HG03354 (cell line): ENCODE measurements at regions not wholly inside any gene's neighbourhood (a gene's known extent, or its start where the extent isn't known, plus 50 kb on each side); places are given as distances from the start of the nearest gene placed in this dataset.
"Not testable (repeated sequence)": the region's sequence is repeated elsewhere in the genome, so short reads cannot be mapped to it uniquely, and the experiment has no call there.

Source experiments
- ATAC-seq: cut with Tn5 transposase; IDR thresholded peaks from one replicate; pipeline ENCODE4 v1.9.1; 2021; ENCODE audit warnings: mild to moderate bottlenecking; ENCODE audit not compliant: unreplicated experiment, poor library complexity, severe bottlenecking

DNA sequence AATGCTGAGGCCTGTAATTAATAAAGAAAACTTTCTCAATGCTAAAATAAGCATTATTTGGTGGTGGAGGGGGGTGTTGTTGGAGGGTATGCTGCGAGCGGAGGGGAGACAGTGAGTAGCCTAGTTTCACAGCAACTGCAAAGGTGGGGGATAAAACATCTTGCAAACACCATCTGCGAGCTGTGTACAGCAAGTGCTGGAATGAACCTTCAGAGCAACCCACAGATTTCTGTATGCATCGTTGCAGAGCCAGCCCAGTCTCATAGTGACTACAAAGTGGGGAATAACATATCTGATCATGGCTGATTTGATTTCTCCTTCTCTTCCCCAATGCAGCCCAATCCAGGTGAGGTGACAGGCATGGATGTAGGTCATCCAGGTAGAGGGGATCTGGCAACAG is 80.7 kb upstream of the COG2 start:
- no peak for ATAC-seq

DNA sequence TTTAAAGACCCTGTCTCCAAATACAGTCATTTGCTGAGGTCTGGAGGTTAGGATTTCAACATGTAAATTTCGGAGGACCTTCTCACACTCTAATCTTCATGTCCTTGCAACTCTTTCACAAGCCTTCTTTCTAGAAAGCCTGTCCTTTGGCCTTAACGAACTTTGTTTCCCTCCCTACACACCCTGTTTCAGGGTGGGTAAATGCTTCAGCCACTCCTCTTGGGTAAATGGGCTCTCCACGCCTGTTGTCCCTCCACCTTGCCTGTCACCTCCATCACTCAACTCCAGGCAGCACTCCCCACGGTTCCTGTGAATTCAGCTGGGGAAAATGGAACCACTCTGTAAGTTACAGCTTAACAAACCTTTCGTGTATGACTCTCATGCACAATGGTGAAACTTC is 84.0 kb upstream of the COG2 start:
- ATAC-seq = no peak

DNA sequence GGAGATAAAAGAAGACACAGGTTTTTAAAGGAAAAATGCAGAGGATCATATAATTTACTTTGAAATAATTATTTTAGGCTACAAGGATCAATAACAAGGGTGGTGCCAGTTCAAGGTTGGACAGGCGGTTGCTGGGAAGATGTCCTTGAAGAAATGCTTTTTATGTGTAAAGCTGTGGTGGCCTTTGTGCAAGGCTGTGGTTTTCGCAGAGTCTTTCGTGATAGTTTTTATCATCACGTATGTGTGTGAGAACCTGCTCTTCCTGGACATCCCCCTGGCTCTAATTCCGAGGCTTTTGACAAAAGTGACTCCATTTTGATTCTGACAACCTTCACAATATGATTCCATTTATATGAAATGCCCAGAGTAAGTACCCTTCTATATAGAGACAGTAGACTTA is 85.8 kb upstream of the COG2 start:
- ATAC-seq = no peak

- ATAC-seq = no peak
These were observed 86.5 kb upstream of the COG2 start for GRCh38 chr1:230555814-230556213.

DNA sequence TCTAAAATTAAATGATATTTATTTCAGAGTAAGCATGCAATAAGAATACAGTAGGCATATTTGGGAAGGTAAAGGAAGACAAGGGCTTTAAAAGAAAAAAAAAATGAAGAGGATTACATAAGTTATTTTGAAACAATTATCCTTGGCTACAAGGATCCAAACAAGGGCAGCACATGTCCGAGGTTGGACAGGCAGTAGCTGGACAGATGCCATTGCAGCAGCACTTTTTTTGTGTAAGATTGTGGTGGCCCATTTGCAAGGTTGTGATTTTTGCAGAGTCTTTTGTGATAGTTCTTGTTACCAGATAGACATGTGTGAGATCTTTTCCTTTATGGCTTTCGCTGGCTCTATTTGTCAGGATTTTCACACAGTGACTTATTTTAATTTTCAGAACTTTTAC is 89.4 kb upstream of the COG2 start:
- ATAC-seq = no peak

DNA sequence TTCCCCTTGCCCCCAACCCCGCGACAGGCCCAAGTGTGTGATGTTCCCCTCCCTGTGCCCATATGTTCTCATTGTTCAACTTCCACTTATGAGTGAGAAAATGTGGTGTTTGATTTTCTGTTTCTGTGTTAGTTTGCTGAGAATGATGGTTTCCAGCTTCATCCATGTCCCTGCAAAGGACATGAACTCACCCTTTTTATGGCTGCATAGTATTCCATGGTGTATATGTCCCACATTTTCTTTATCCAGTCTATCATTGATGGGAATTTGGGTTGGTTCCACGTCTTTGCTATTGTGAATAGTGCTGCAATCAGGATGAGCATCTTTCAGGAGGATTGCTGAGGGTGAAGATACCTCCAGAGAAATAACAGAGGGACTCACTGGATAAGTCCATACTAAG is 91.3 kb upstream of the COG2 start:
- ATAC-seq = not testable (repeated sequence)

DNA sequence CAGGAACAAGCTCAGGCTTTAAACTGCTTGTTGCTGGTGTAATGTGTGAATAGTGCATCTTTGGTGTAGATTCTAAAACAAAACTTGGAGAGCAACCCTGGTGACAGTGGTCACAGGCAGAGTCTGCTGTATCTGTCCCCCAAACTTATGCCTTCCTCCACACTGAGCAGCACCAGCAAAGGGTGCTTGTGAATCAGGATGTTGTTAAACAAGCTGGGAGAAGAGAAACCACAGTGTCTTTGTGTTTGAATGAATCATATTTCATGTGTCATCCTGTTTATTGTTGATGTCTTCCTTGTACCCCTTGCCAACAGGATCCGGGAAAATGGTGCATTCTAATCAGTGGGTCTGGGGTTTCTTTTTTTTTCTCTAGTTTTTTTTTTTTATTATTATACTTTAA is 91.9 kb upstream of the COG2 start:
- ATAC-seq = no peak

GRCh38 chr1:230549625-230550024 is 92.7 kb upstream of the COG2 start:
- ATAC-seq = no peak

GRCh38 chr1:230548997-230549396 is 93.3 kb upstream of the COG2 start:
- no peak for ATAC-seq

- ATAC-seq = no peak
These were observed 93.9 kb upstream of the COG2 start for GRCh38 chr1:230548357-230548756.

DNA sequence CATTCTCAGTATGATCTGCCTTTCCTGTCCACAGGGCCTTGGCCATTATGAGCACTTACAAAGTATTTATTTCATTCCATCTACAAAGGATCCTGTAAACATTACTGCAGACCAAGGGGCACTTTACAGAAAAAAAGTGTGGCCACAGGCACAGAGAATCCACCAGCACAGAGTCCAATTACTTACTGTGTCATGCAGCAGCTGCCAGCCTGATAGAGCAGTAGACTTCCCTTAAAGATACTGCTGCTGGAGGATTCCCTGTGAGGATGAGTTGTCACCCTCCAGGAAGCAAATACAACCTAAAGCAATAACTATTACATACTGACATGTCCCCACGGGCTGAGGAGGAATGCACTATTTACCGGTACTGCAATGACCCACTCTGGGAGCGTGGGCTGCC is 97.1 kb upstream of the COG2 start:
- no peak for ATAC-seq

- ATAC-seq = no peak
These were observed 97.5 kb upstream of the COG2 start for GRCh38 chr1:230544758-230545157.

DNA sequence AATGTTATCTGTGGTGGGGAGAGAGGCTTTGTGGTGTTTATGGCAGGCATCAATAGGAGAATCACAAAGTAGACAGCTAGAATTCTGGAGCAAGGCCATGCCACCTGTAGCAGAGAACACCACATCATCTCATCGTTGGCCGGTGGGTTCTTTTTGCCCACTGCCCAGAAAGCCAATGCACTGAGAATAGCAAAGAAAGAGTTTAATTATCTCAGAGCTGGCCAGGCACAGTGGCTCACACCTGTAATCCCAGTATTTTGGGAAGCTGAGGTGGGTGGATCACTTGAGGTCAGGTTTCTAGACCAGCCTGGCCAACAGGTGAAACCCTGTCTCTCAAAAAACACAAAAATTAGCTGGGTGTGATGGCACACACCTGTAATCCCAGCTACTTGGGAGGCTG is 99.2 kb upstream of the COG2 start:
- no peak for ATAC-seq

DNA sequence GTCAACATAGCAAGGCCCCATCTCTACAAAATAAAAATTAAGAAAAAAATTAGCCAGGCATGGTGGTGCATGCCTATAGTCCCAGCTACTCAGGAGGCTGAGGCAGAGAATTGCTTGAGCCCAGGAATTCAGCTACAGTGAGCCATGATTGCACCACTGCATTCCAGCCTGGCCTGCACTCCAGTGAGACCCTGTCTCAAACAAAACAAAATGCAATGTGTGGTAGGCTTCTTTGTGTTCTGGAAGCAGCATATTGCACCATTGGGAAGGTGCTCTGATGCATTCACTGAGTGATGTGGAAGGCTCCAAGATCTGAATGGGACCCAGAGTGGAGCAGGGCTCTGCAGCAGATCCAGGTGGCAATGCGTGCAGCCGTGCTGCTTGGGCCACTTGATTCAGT is 99.6 kb upstream of the COG2 start:
- ATAC-seq = no peak

DNA sequence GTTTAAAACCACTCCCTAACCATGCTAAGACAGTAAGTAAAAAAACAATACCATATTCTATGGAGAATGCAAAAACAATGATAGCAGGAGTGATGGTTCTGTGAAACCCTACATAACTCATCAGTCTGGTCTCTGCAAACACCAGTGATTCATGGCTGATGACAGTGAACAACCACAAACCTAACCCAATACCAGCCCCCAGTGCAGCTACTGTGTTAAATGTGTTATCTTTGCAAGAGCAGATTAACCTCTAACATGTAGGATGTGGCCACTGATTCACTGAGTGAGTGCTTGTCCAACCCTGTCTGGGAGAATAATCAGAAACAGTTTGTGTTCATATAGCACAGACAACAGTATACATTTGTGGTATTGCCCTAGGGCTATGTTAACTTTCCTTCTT is 100.2 kb upstream of the COG2 start:
- no peak for ATAC-seq

- no peak for ATAC-seq
These were observed 101.0 kb upstream of the COG2 start for GRCh38 chr1:230541306-230541705.

- no peak for ATAC-seq
These were observed 101.7 kb upstream of the COG2 start for GRCh38 chr1:230540421-230541155.

DNA sequence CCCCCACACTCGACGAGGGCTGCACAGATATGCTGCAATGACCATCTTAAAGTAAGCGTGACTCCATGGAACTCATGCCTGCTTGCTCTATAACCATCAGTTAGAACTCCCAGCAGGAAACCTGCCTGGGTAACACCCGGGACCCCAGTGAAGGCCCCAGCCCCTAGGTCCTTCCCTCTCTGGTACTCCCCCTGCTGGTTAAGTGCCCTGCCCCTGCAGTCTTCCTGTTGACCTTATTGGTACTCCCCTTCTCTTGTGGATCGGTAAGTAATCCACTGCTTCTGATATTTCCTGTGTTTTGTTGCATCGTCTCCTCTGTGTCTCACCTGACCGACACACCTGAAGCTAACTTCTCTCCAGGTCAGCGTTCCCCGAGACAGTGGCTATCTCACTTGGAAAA is 104.8 kb upstream of the COG2 start:
- ATAC-seq = no peak

DNA sequence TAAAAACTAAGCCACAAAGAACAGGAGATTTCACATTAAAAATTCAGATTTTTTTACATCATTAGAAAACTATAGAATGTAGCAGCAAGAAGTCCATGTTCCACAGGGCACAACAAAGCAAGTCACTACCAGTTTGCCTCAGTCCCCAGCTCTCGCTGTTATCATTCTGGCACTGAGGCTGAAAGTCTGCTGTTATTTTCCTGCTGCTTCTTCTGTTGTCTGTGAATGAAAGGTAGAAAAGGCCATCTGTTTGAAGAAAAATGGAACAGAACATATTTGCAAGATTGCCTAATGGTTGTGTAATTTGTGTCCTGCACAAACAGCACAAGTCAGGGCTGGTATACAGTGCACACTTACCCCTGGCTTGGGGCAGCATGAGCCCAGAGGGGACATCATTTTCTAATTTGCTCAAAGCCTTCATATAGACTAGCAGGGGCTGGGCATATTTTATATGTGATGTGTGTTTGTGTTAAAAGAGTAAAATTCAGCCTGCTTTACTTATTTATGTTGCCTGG is 105.6 kb upstream of the COG2 start:
- no peak for ATAC-seq

DNA sequence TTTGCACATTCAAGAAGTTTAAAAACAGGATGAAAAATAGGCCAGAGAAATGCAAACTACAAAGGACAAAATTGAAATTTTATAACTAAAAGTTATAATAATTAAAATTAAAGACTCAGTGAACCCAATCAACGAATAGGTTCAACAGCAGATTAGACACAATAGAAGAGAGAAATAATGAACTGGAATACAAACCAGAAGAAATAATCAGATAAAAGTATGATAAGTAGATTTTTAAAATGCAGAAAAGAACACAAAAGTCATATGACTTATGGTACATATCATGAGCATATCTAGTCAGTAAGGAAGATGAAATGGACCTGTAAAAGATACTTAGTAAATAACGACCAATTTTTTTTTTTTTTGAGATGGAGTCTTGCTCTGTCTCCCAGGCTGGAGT is 108.1 kb upstream of the COG2 start:
- no peak for ATAC-seq

DNA sequence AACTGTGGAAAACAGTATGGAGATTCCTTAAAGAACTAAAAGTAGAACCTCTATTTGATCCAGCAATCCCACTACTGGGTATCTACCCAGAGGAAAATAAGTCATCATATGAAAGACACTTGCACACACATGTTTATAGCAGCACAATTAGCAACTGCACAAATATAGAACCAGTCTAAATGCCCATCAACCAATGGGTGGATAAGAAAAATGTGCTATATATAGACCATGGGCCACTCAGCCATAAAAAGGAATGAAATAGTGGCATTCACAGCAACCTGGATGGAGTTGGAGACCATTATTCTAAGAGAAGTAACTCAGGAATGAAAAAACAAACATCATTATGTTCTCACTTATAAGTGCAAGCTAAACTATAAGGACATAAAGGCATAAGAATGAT is 105.0 kb upstream of the PGBD5 start:
- ATAC-seq = no peak

- ATAC-seq = no peak
These were observed 93.1 kb upstream of the PGBD5 start for GRCh38 chr1:230519246-230519645.
